ENCODE measurements at regions not wholly inside any gene's neighbourhood (a gene's known extent, or its start where the extent isn't known, plus 50 kb on each side); places are given as distances from the start of the nearest gene placed in this dataset.
A peak's percentile ranks its signal among the peaks of the same experiment; 100 is the strongest.
"Not testable (repeated sequence)": the region's sequence is repeated elsewhere in the genome, so short reads cannot be mapped to it uniquely, and the experiment has no call there.

GRCh38 chr13:24931450-24932251 is 164.3 kb upstream of the PABPC3 start:
- Mint-ChIP-seq H3K27me3 (peaks cover 27% of the 10 kb centered on the region), H3K27ac (no peak overlapping the region), H3K36me3 (no peaks in the 10 kb centered on the region), H3K4me1 (peaks cover 6 to 7% (median 6%) of the 10 kb centered on the region in 3 donors), H3K4me3 (peak overlapping the region in 1 of 4 donors; percentile 55), H3K9me3 (no peaks in the 10 kb centered on the region)

GRCh38 chr13:24933106-24934023 is 162.6 kb upstream of the PABPC3 start:
- H3K9me3 Mint-ChIP-seq, H3K4me1 Mint-ChIP-seq, H3K36me3 Mint-ChIP-seq, H3K4me3 Mint-ChIP-seq, H3K27ac Mint-ChIP-seq: not testable (repeated sequence)
- H3K27me3 Mint-ChIP-seq: peaks cover 27% of the 10 kb centered on the region

GRCh38 chr13:24934024-24934385 is 161.9 kb upstream of the PABPC3 start:
- H3K4me3 Mint-ChIP-seq, H3K36me3 Mint-ChIP-seq, H3K27ac Mint-ChIP-seq, H3K9me3 Mint-ChIP-seq, H3K4me1 Mint-ChIP-seq: not testable (repeated sequence)
- peaks cover 27% of the 10 kb centered on the region for H3K27me3 Mint-ChIP-seq

GRCh38 chr13:24938966-24939365 is 157.0 kb upstream of the PABPC3 start:
- Mint-ChIP-seq H3K27me3 (peaks cover 8% of the 10 kb centered on the region), H3K27ac (no peak overlapping the region), H3K4me3 (no peak overlapping the region), H3K9me3 (peaks cover 0 to 4% (median 0%) of the 10 kb centered on the region in 3 donors), H3K36me3 (no peaks in the 10 kb centered on the region), H3K4me1 (peaks cover 0 to 4% (median 0%) of the 10 kb centered on the region in 3 donors)

GRCh38 chr13:24941023-24941713 is 154.8 kb upstream of the PABPC3 start:
- H3K27ac Mint-ChIP-seq, H3K4me1 Mint-ChIP-seq, H3K27me3 Mint-ChIP-seq, H3K4me3 Mint-ChIP-seq, H3K9me3 Mint-ChIP-seq, H3K36me3 Mint-ChIP-seq: not testable (repeated sequence)

GRCh38 chr13:24943136-24943535 is 152.8 kb upstream of the PABPC3 start:
- Mint-ChIP-seq H3K4me1 (peaks cover 0 to 7% (median 0%) of the 10 kb centered on the region in 3 donors), H3K9me3 (peaks cover 0 to 6% (median 0%) of the 10 kb centered on the region in 3 donors), H3K36me3 (no peaks in the 10 kb centered on the region), H3K27me3 (peaks cover 3% of the 10 kb centered on the region), H3K27ac (no peak overlapping the region), H3K4me3 (no peak overlapping the region)

- not testable (repeated sequence) for H3K36me3 Mint-ChIP-seq, H3K27ac Mint-ChIP-seq, H3K27me3 Mint-ChIP-seq, H3K9me3 Mint-ChIP-seq, H3K4me3 Mint-ChIP-seq
- peaks cover 3 to 11% (median 4%) of the 10 kb centered on the region in 3 donors for H3K4me1 Mint-ChIP-seq
Measured at GRCh38 chr13:24944073-24944472, 151.9 kb upstream of the PABPC3 start.

- peaks cover 8 to 10% (median 8%) of the 10 kb centered on the region in 3 donors for H3K4me1 Mint-ChIP-seq
- H3K36me3 Mint-ChIP-seq, H3K27ac Mint-ChIP-seq, H3K4me3 Mint-ChIP-seq, H3K9me3 Mint-ChIP-seq, H3K27me3 Mint-ChIP-seq: not testable (repeated sequence)
Measured at GRCh38 chr13:24948977-24949376, 147.0 kb upstream of the PABPC3 start.

GRCh38 chr13:24950611-24951010 is 145.3 kb upstream of the PABPC3 start:
- not testable (repeated sequence) for H3K4me3 Mint-ChIP-seq, H3K36me3 Mint-ChIP-seq, H3K4me1 Mint-ChIP-seq, H3K9me3 Mint-ChIP-seq, H3K27ac Mint-ChIP-seq, H3K27me3 Mint-ChIP-seq

GRCh38 chr13:24967970-24968369 is 128.0 kb upstream of the PABPC3 start:
- H3K4me3 Mint-ChIP-seq, H3K4me1 Mint-ChIP-seq, H3K9me3 Mint-ChIP-seq: not testable (repeated sequence)

GRCh38 chr13:24968416-24968815 is 127.5 kb upstream of the PABPC3 start:
- H3K27me3 Mint-ChIP-seq, H3K9me3 Mint-ChIP-seq, H3K27ac Mint-ChIP-seq, H3K4me1 Mint-ChIP-seq, H3K36me3 Mint-ChIP-seq, H3K4me3 Mint-ChIP-seq: not testable (repeated sequence)

More at GRCh38 chr13:24967970-24968369, 128.0 kb upstream of the PABPC3 start:
- H3K36me3 Mint-ChIP-seq, H3K27me3 Mint-ChIP-seq, H3K27ac Mint-ChIP-seq: not testable (repeated sequence)

- not testable (repeated sequence) for H3K4me1 Mint-ChIP-seq, H3K27ac Mint-ChIP-seq, H3K27me3 Mint-ChIP-seq, H3K9me3 Mint-ChIP-seq, H3K4me3 Mint-ChIP-seq, H3K36me3 Mint-ChIP-seq
Measured at GRCh38 chr13:24973102-24973501, 122.8 kb upstream of the PABPC3 start.

GRCh38 chr13:24981181-24981803 is 114.6 kb upstream of the PABPC3 start:
- not testable (repeated sequence) for H3K4me3 Mint-ChIP-seq, H3K27ac Mint-ChIP-seq, H3K4me1 Mint-ChIP-seq, H3K36me3 Mint-ChIP-seq, H3K9me3 Mint-ChIP-seq
- H3K27me3 Mint-ChIP-seq: peaks cover 11% of the 10 kb centered on the region

GRCh38 chr13:24982333-24982999 is 113.5 kb upstream of the PABPC3 start:
- Mint-ChIP-seq H3K27me3 (peaks cover 16% of the 10 kb centered on the region), H3K27ac (no peak overlapping the region), H3K36me3 (no peaks in the 10 kb centered on the region), H3K9me3 (no peaks in the 10 kb centered on the region), H3K4me1 (peaks cover 0 to 5% (median 5%) of the 10 kb centered on the region in 3 donors), H3K4me3 (peak overlapping the region in 1 of 4 donors; percentile 45)
